ENCODE measurements at regions not wholly inside any gene's neighbourhood (a gene's known extent, or its start where the extent isn't known, plus 50 kb on each side); places are given as distances from the start of the nearest gene placed in this dataset.

- DNase-seq (ENCODE audit: low spot score) = no peak
These were observed 314.1 kb downstream of the QKI start for GRCh38 chr6:163728442-163729126.

DNA sequence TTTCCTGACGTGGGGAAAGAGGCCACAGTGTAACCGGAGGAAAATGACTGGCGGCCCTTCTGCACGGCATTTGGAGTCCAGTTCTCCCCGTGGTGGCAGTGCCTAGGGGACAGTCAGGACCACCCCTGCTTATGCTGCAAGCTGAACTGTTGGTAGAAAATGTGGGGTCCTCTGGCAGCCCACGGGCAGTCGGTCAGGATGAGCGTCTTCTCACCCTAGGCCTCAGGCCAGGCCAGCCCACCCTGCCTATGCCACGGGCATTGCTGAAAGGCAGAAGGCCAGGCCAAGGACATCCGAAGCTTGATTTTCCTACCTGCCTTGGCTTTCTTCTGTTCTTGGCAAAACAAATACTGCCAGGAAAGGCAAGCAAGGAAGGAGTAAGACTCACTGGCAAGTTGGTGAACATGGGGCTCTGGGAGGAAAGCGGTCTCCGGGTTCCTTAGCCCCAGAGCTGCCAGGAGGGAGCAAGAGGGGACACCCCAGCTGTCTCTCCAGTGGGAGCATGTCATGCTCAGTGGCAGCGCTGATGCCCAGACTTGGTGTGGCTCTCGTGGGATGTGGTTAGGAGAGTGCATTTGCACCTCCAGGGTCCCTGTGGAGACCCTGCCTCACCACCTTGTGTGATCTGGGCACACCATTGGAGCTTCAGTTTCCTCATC, 311.6 kb downstream of the QKI start:
- DNase-seq (ENCODE audit: low spot score) = no peak

DNA sequence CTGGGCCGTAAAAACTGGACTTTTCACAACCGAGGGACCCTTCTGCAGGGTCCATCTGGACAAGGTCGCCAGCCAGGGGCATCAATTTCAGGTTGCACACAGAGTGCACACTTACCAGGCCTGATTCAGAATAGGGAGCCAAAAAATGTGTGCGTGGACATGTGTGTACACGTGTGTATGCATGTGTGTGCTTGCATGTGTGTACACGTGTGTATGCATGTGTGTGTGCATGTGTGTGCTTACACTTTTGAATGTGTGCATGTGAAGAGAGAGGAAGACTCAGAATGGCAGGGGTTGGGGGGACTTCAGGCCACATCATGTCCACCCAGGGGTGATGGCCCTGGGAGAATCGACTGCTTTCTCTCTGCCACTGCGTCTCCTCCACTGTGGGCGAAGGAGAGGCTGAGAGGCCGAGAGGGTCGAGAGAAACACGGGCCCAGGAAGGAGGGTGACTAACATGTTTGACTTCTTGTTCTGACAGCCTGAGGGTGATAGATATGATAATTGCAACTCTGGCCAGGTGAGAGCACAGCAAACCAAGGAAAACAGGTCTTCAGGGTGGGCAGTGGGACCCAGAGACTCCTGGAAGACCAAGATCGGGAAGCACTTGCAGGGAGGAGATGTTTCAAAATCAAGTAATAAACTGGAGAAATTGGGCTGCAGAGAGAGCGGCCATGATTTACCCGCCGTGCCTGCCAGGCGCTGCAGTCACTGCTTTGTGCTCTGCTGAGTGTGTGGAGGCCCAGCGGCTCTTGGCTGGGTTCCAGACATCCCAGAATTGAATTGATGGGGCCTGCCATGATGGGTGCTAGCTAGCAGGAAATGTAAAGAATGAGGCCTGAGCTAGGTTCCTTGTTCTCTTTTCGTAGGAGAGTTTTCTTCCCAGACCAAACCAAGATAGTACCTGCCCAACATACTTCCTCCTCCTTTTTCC, 310.8 kb downstream of the QKI start:
- DNase-seq (ENCODE audit: low spot score) = peak; percentile 54

DNA sequence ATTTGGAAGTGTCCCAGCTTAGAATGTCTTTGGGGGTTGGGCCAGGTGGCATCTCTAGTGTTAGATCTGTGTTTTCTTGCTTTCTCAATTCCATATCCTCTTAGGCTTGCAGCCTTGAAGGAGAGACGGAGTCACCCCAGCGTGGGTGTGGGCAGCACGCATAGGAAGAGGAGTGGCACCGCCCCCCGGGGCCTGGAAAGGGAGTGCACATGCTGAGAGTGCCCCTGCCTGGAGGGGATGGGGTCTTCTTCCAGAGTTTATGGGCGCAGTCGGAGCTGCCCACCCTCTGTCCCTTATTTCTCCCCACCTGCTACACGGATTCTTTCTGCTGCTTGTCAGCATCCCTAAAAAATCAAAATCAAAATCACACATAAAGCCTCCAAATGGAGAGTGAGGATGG, 309.7 kb downstream of the QKI start:
- DNase-seq (ENCODE audit: low spot score) = no peak

DNA sequence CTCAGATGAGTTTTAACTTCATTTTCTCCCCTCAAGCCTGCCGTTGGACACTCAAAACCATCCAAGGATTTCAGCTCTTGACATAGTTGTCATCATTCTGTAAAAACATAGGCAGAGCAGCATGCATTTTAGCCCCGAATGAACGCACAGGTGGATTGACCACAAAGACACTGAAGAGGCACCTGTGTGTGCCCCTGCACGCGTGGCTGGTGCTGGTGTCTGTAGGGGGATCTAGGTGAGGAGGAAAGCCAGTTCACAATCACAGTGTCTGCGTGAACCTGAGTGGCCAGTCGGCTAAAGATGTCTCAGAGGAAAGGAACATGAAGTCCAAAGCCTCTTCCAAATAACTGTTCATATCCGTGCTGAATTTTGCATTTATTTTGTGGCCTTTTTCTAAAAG, 309.2 kb downstream of the QKI start:
- no peak for DNase-seq (ENCODE audit: low spot score)

DNA sequence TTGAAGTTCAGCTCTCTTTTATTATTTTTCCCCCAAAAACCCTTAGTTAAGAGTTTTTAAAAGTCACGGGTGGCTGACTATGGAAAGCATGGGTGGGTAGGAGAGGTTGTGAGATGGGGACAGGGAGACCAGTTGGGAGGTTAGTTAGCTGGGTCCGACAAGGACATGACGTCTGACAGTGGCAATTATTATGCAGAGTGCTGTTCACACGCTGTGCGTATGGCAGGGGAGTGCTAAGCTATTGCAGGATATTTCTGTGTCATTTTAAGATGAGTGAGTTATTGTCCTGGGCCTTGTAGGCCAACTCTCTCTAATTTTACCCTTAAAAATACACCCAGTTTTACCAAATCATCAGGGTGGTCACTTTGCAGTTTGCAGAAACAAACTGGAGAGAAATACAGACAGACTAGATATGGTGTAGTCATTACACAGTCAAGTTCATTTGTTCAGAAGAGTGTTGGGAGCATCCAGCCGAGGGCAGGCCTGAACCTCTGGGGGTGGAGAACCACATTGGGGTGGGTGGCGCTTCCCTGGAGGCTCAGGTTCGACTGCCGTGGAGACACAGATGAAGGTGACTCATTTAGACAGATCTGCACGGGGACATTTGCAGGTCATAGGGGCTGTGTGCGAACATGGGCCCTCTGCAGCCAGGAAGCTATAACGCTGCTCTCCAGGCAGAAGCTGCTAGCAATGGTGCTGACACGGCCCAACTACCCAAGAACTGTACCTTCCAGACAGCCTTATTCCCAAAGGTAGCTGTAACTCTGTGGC, 307.6 kb downstream of the QKI start:
- DNase-seq (ENCODE audit: low spot score) = no peak

- DNase-seq (ENCODE audit: low spot score) = no peak
These were observed 306.9 kb downstream of the QKI start for GRCh38 chr6:163721435-163721834.

- no peak for DNase-seq (ENCODE audit: low spot score)
These were observed 306.1 kb downstream of the QKI start for GRCh38 chr6:163720460-163721235.

GRCh38 chr6:163720005-163720404, 305.5 kb downstream of the QKI start:
- DNase-seq (ENCODE audit: low spot score) = no peak

- no peak for DNase-seq (ENCODE audit: low spot score)
These were observed 304.7 kb downstream of the QKI start for GRCh38 chr6:163719028-163719742.

- DNase-seq (ENCODE audit: low spot score) = no peak
These were observed 304.0 kb downstream of the QKI start for GRCh38 chr6:163718537-163718936.

- DNase-seq (ENCODE audit: low spot score) = no peak
These were observed 302.7 kb downstream of the QKI start for GRCh38 chr6:163717106-163717764.

DNA sequence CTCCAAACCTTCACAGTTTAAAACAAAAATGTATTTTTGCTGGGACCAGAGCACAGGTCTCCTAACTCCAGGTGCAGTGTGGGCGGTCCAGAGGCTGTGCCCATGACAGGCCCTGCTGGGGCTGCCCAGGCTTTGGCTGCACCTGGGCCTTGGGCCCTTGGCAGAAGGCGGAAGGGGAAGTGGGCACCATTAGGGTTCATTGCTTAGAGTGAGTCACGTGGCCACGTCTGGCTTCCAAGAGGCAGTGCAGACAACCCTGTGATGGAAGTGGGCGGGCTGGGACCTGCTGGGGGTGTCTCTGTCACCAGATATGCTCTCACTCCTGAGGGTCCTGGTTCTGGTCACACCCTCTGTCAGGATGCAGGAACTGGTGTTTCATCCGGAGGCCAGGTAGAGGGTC, 302.2 kb downstream of the QKI start:
- DNase-seq (ENCODE audit: low spot score) = no peak

- no peak for DNase-seq (ENCODE audit: low spot score)
These were observed 301.3 kb downstream of the QKI start for GRCh38 chr6:163715846-163716245.

- no peak for DNase-seq (ENCODE audit: low spot score)
These were observed 299.7 kb downstream of the QKI start for GRCh38 chr6:163714179-163714578.

- DNase-seq (ENCODE audit: low spot score) = no peak
These were observed 298.5 kb downstream of the QKI start for GRCh38 chr6:163712981-163713380.

GRCh38 chr6:163712566-163712961, 298.0 kb downstream of the QKI start:
- DNase-seq (ENCODE audit: low spot score) = peak; percentile 30

DNA sequence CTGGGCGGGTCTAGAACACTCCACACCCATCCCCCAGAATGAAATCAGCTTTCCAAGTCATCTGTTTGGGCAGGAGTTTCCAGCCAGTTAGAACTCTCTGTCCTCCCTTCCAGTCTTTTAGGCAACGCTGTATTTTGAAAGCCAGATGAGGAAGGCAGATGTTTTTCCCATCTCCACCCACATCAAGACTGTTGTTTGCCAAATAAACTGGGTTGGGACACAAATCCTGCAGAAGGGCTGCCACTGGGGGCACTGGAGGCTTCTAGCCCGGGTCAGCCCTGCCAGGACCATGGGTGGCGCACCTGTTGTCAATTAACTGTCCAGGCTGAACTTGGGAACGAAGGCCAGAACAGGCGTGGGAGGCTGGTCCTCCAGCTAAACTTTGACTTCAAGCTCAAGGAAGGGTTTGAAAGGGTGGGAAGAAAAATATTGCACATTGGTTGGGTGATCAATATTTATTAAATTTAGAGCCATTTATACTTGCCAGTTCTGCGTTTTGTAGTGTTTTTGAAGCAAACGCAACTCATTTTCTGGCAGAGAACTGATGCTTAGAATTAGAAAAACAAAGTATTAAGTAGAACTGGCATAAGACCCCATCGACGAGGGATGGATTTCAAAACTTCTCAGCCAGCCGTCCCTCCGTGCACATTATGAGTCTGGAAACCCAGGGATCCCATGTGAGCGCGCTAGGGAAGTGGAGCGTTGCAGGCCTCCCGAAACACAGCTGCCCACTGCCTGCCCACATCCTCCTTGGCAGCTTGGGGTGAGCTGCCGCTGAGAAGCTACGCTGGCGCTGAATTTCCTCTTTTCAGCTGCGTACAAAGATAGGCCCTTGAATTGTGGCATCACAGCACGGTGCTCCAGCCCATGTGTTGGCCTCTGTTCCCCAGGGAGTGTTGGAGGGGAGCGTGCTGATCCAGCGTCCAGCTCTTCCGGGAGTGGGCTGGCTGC, 297.4 kb downstream of the QKI start:
- peak; percentile 70 for DNase-seq (ENCODE audit: low spot score)

Data from SK-N-DZ (cell line).